Activated T-helper 1 cell treated with anti-CD3 and anti-CD28 coated beads, Interleukin-12 subunit alpha, Interleukin-12 subunit beta, Interleukin-2, Interleukin-4 antibody, amounts not matched to agents 30 ng/mL and 10 ng/mL and 1 ng/mL, durations not matched to agents 14 hours and 24 hours and 36 hours (primary cell): ENCODE measurements at regions not wholly inside any gene's neighbourhood (a gene's known extent, or its start where the extent isn't known, plus 50 kb on each side); places are given as distances from the start of the nearest gene placed in this dataset.

Source experiments
- DNase-seq: peaks from one replicate; pipeline ENCODE4 v3.0.0; 2021; ENCODE audit warnings: low spot score
- H3K27ac Mint-ChIP-seq: one replicate; pipeline ENCODE4 v1.8.0; 2021; ENCODE audit warnings: mild to moderate bottlenecking, mixed read lengths
- H3K27me3 Mint-ChIP-seq: one replicate; pipeline ENCODE4 v1.8.0; 2022; ENCODE audit warnings: mild to moderate bottlenecking, moderate library complexity, mixed read lengths; ENCODE audit not compliant: insufficient read depth
- H3K36me3 Mint-ChIP-seq: one replicate; pipeline ENCODE4 v1.8.0; 2021; ENCODE audit warnings: low read depth, mixed read lengths
- H3K4me1 Mint-ChIP-seq: one replicate; pipeline ENCODE4 v1.8.0; 2021; ENCODE audit warnings: low read depth, mixed read lengths
- H3K4me3 Mint-ChIP-seq: one replicate; pipeline ENCODE4 v1.8.0; 2021; ENCODE audit warnings: mild to moderate bottlenecking, moderate library complexity, mixed read lengths
- H3K9me3 Mint-ChIP-seq: one replicate; pipeline ENCODE4 v1.8.0; 2021; ENCODE audit warnings: mixed read lengths
- intact Hi-C: fragments of 100-400 bp; cut with micrococcal nuclease; formaldehyde crosslinking; loops from one replicate; pipeline ENCODE4 v1.15.1; 2024

GRCh38 chr20:40161391-40161790, 527.6 kb downstream of the MAFB start:
- H3K4me3 Mint-ChIP-seq, result no peak overlapping the region
- intact Hi-C loops, result loop anchor here (5.0 kb wide), 2 partner anchors 531 to 801 kb away; no protein-coding TSS in a partner anchor
- no peaks in the 10 kb centered on the region for H3K27me3 Mint-ChIP-seq
- no peaks in the 10 kb centered on the region for H3K9me3 Mint-ChIP-seq
- H3K36me3 Mint-ChIP-seq, result no peaks in the 10 kb centered on the region
- H3K27ac Mint-ChIP-seq, result no peak overlapping the region
- H3K4me1 Mint-ChIP-seq, result no peaks in the 10 kb centered on the region
- DNase-seq, result no peak

GRCh38 chr20:40160097-40160550, 528.9 kb downstream of the MAFB start:
- no peak overlapping the region for H3K4me3 Mint-ChIP-seq
- no peaks in the 10 kb centered on the region for H3K4me1 Mint-ChIP-seq
- DNase-seq, result peak; percentile 1
- intact Hi-C loops, result loop anchor here (5.0 kb wide), 2 partner anchors 532 to 802 kb away; no protein-coding TSS in a partner anchor
- H3K27ac Mint-ChIP-seq, result no peak overlapping the region
- H3K36me3 Mint-ChIP-seq, result no peaks in the 10 kb centered on the region
- no peaks in the 10 kb centered on the region for H3K9me3 Mint-ChIP-seq
- no peaks in the 10 kb centered on the region for H3K27me3 Mint-ChIP-seq

- Mint-ChIP-seq H3K9me3 (no peaks in the 10 kb centered on the region), H3K27me3 (no peaks in the 10 kb centered on the region), H3K27ac (no peak overlapping the region), H3K4me1 (no peaks in the 10 kb centered on the region), H3K36me3 (no peaks in the 10 kb centered on the region), H3K4me3 (no peak overlapping the region)
- no peak for DNase-seq
- intact Hi-C loops, result no loop called here
Measured at GRCh38 chr20:40159276-40159675, 529.8 kb downstream of the MAFB start.

GRCh38 chr20:40156600-40157317, 532.3 kb downstream of the MAFB start:
- no peak overlapping the region for H3K27ac Mint-ChIP-seq
- intact Hi-C loops, result no loop called here
- no peak for DNase-seq
- no peaks in the 10 kb centered on the region for H3K36me3 Mint-ChIP-seq
- H3K9me3 Mint-ChIP-seq, result no peaks in the 10 kb centered on the region
- H3K27me3 Mint-ChIP-seq, result no peaks in the 10 kb centered on the region
- H3K4me1 Mint-ChIP-seq, result no peaks in the 10 kb centered on the region
- no peak overlapping the region for H3K4me3 Mint-ChIP-seq

- H3K4me3 Mint-ChIP-seq, result no peak overlapping the region
- H3K9me3 Mint-ChIP-seq, result no peaks in the 10 kb centered on the region
- no peaks in the 10 kb centered on the region for H3K4me1 Mint-ChIP-seq
- no peak for DNase-seq
- H3K27me3 Mint-ChIP-seq, result no peaks in the 10 kb centered on the region
- H3K27ac Mint-ChIP-seq, result no peak overlapping the region
- intact Hi-C loops, result no loop called here
- H3K36me3 Mint-ChIP-seq, result no peaks in the 10 kb centered on the region
Measured at GRCh38 chr20:40154514-40154913, 534.5 kb downstream of the MAFB start.

- Mint-ChIP-seq H3K4me3 (no peak overlapping the region), H3K9me3 (no peaks in the 10 kb centered on the region), H3K27ac (no peak overlapping the region), H3K27me3 (no peaks in the 10 kb centered on the region), H3K4me1 (no peaks in the 10 kb centered on the region), H3K36me3 (no peaks in the 10 kb centered on the region)
- intact Hi-C loops, result no loop called here
- DNase-seq, result no peak
Measured at GRCh38 chr20:40148886-40149285, 540.1 kb downstream of the MAFB start.

- no peaks in the 10 kb centered on the region for H3K4me1 Mint-ChIP-seq
Measured at GRCh38 chr20:40146071-40146470, 543.0 kb downstream of the MAFB start.

GRCh38 chr20:40144581-40144980, 544.5 kb downstream of the MAFB start:
- Mint-ChIP-seq H3K27ac (no peak overlapping the region), H3K36me3 (no peaks in the 10 kb centered on the region), H3K4me1 (no peaks in the 10 kb centered on the region), H3K27me3 (no peaks in the 10 kb centered on the region), H3K4me3 (no peak overlapping the region), H3K9me3 (no peaks in the 10 kb centered on the region)
- DNase-seq, result no peak
- intact Hi-C loops, result no loop called here

More at GRCh38 chr20:40146071-40146470, 543.0 kb downstream of the MAFB start:
- Mint-ChIP-seq H3K9me3 (no peaks in the 10 kb centered on the region), H3K4me3 (no peak overlapping the region), H3K27ac (no peak overlapping the region), H3K27me3 (no peaks in the 10 kb centered on the region), H3K36me3 (no peaks in the 10 kb centered on the region)
- intact Hi-C loops, result no loop called here
- no peak for DNase-seq

GRCh38 chr20:40134176-40134575, 554.9 kb downstream of the MAFB start:
- H3K36me3 Mint-ChIP-seq, result no peaks in the 10 kb centered on the region
- no peak overlapping the region for H3K4me3 Mint-ChIP-seq
- no peaks in the 10 kb centered on the region for H3K27me3 Mint-ChIP-seq
- H3K9me3 Mint-ChIP-seq, result no peaks in the 10 kb centered on the region
- intact Hi-C loops, result no loop called here
- no peak for DNase-seq
- H3K27ac Mint-ChIP-seq, result no peak overlapping the region
- no peaks in the 10 kb centered on the region for H3K4me1 Mint-ChIP-seq

- no peaks in the 10 kb centered on the region for H3K4me1 Mint-ChIP-seq
- H3K4me3 Mint-ChIP-seq, result no peak overlapping the region
- intact Hi-C loops, result no loop called here
Measured at GRCh38 chr20:40120827-40121226, 568.2 kb downstream of the MAFB start.

GRCh38 chr20:40111282-40111681, 577.8 kb downstream of the MAFB start:
- H3K36me3 Mint-ChIP-seq, result no peaks in the 10 kb centered on the region
- H3K4me1 Mint-ChIP-seq, result no peaks in the 10 kb centered on the region
- DNase-seq, result no peak

More at GRCh38 chr20:40120827-40121226, 568.2 kb downstream of the MAFB start:
- no peak for DNase-seq
- no peak overlapping the region for H3K27ac Mint-ChIP-seq
- no peaks in the 10 kb centered on the region for H3K36me3 Mint-ChIP-seq
- H3K9me3 Mint-ChIP-seq, result no peaks in the 10 kb centered on the region
- peaks cover 2% of the 10 kb centered on the region for H3K27me3 Mint-ChIP-seq

GRCh38 chr20:40110311-40110831, 578.7 kb downstream of the MAFB start:
- Mint-ChIP-seq H3K4me3 (no peak overlapping the region), H3K36me3 (no peaks in the 10 kb centered on the region), H3K27me3 (no peaks in the 10 kb centered on the region), H3K27ac (no peak overlapping the region), H3K9me3 (no peaks in the 10 kb centered on the region), H3K4me1 (no peaks in the 10 kb centered on the region)
- no peak for DNase-seq
- intact Hi-C loops, result no loop called here

More at GRCh38 chr20:40111282-40111681, 577.8 kb downstream of the MAFB start:
- no peak overlapping the region for H3K4me3 Mint-ChIP-seq
- no peaks in the 10 kb centered on the region for H3K9me3 Mint-ChIP-seq
- H3K27ac Mint-ChIP-seq, result no peak overlapping the region
- no peaks in the 10 kb centered on the region for H3K27me3 Mint-ChIP-seq
- intact Hi-C loops, result no loop called here

GRCh38 chr20:40109136-40109535, 579.9 kb downstream of the MAFB start:
- DNase-seq, result no peak
- H3K27me3 Mint-ChIP-seq, result no peaks in the 10 kb centered on the region
- H3K9me3 Mint-ChIP-seq, result no peaks in the 10 kb centered on the region
- no peak overlapping the region for H3K27ac Mint-ChIP-seq
- no peaks in the 10 kb centered on the region for H3K36me3 Mint-ChIP-seq
- intact Hi-C loops, result no loop called here
- no peak overlapping the region for H3K4me3 Mint-ChIP-seq
- no peaks in the 10 kb centered on the region for H3K4me1 Mint-ChIP-seq
